SJCRH30 (cell line): ENCODE measurements at regions not wholly inside any gene's neighbourhood (a gene's known extent, or its start where the extent isn't known, plus 50 kb on each side); places are given as distances from the start of the nearest gene placed in this dataset.

Experiments
- DNase-seq, 2 experiments: peaks; one replicate each; pipeline ENCODE4 v3.0.0-alpha.2; 2015 to 2020
- H3K27ac ChIP-seq: fragments of 250-450 bp; sonication (Bioruptor Pico); 2 replicates; pipeline ENCODE4 v1.5.1; 2020; ENCODE audit warnings: mild to moderate bottlenecking, moderate library complexity
- H3K27me3 ChIP-seq: fragments of 250-450 bp; sonication (Bioruptor Pico); 2 replicates; pipeline ENCODE4 v1.5.1; 2020; ENCODE audit warnings: mild to moderate bottlenecking, moderate library complexity
- H3K36me3 ChIP-seq: fragments of 250-450 bp; sonication (Bioruptor Pico); 2 replicates; pipeline ENCODE4 v1.5.1; 2020; ENCODE audit warnings: mild to moderate bottlenecking, moderate library complexity
- H3K4me1 ChIP-seq: fragments of 250-450 bp; sonication (Bioruptor Pico); 2 replicates; pipeline ENCODE4 v1.5.1; 2020; ENCODE audit warnings: mild to moderate bottlenecking, moderate library complexity
- H3K4me3 ChIP-seq: fragments of 250-450 bp; sonication (Bioruptor Pico); 2 replicates; pipeline ENCODE4 v1.5.1; 2020; ENCODE audit warnings: mild to moderate bottlenecking, moderate library complexity
- H3K9me3 ChIP-seq: fragments of 250-450 bp; sonication (Bioruptor Pico); replicated peaks from 2 replicates; pipeline ENCODE4 v1.5.1; 2020; ENCODE audit warnings: mild to moderate bottlenecking, moderate library complexity

DNA sequence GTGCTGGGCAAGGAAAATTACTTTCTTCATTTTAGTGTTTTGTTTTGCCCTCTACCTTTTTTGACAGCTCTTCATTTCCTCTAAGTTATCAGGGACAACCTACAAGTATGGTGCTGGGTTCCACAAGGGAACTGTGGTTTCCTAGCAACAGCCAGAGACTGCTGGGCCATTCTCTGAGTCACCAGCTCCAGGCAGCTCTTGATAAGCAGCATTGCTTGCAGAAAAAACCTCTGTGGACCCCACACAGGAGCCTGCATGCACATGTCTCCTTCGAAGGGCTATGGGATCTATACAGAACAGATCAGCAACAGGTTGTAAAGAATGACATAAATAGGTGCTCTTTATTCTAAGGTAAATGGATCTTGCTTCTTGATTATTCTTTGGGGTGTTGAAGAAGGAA, 81.0 kb upstream of the CCDC196 start:
- no peak overlapping the region for H3K4me3 ChIP-seq
- no peak for DNase-seq
- no peaks in the 10 kb centered on the region for H3K4me1 ChIP-seq
- no peaks in the 10 kb centered on the region for H3K27me3 ChIP-seq
- no peaks in the 10 kb centered on the region for H3K9me3 ChIP-seq
- H3K36me3 ChIP-seq: no peaks in the 10 kb centered on the region
- no peak overlapping the region for H3K27ac ChIP-seq

DNA sequence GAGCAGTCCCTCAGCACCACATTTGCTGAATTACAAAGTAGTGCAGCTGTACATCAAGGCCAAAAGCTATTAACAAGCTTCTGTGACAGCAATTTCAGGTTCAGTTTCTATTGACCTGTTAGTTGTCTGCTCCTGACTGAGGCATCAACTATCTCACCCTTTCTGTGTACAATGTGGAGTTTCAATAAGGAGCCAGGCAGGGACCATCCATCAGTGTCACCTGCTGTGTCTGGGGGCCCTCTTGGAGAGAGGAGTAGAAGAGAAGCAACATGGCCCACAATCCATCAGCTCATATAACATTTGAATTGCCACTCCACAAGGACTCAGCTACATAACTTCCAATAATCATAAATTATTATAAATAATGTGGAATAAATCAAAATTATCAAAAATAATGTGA, 72.3 kb upstream of the CCDC196 start:
- no peak overlapping the region for H3K4me3 ChIP-seq
- DNase-seq: no peak

DNA sequence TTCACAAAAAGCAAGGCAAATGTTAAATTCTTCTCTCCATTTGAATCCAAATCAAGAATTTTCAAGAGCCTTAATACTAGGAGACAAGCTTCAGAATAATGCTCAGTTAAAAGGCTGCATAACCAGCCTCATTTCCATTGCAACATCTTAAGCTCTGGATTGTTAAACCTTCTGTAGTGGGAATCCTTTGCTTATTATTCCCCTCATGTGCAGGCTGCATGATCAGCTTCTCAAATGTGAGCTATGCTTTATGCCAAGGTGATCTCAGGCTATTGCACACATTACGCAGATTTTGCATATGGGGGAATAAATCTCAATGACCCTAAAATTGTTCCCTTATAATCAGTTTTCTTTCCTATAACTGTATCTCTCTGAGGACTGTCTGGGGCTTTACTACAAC, 71.7 kb upstream of the CCDC196 start:
- Histone ChIP-seq H3K9me3 (no peaks in the 10 kb centered on the region), H3K36me3 (no peaks in the 10 kb centered on the region), H3K4me1 (no peaks in the 10 kb centered on the region), H3K27me3 (no peaks in the 10 kb centered on the region), H3K4me3 (no peak overlapping the region), H3K27ac (no peak overlapping the region)
- no peak for DNase-seq

More for the DNA sequence above, 72.3 kb upstream of the CCDC196 start:
- Histone ChIP-seq H3K9me3 (no peaks in the 10 kb centered on the region), H3K4me1 (no peaks in the 10 kb centered on the region), H3K27ac (no peak overlapping the region), H3K27me3 (no peaks in the 10 kb centered on the region), H3K36me3 (no peaks in the 10 kb centered on the region)

DNA sequence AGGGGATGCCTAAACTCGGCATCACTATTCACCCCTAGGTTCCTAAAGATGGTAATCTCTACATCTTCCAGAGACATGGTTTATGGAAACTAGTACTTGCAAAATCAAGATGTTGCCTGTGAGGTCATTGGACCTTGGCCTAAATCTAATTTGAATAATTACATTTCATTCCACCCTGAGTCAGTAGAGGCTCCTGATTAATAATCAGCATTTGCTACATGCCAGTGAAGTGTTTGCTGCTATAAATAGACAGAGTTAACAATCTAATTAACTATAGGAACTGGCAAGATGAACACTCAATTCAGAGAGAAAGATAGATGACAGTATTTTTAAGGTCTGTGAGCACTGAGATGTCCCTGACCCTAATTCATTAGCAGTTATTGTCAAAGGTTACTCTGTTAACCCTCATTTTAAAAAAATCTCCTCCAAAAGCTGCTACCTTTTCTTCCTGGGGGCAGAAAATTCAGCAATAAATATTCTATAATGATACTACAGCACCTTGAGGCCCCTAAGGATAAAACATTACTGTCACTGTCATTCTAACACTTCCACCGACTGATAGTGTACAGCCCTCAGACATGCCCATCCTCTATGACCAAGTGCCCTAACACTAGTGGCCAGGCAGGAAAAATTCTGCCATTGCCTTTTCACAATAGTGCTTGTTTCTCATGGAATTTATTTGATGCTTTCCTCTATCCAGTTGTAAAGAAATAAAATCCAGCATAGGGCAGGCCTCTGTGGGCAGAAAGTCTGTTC, 65.7 kb upstream of the CCDC196 start:
- H3K4me3 ChIP-seq: no peak overlapping the region
- no peaks in the 10 kb centered on the region for H3K9me3 ChIP-seq
- H3K4me1 ChIP-seq: no peaks in the 10 kb centered on the region
- H3K27me3 ChIP-seq: no peaks in the 10 kb centered on the region
- no peak for DNase-seq
- H3K27ac ChIP-seq: no peak overlapping the region
- H3K36me3 ChIP-seq: no peaks in the 10 kb centered on the region

DNA sequence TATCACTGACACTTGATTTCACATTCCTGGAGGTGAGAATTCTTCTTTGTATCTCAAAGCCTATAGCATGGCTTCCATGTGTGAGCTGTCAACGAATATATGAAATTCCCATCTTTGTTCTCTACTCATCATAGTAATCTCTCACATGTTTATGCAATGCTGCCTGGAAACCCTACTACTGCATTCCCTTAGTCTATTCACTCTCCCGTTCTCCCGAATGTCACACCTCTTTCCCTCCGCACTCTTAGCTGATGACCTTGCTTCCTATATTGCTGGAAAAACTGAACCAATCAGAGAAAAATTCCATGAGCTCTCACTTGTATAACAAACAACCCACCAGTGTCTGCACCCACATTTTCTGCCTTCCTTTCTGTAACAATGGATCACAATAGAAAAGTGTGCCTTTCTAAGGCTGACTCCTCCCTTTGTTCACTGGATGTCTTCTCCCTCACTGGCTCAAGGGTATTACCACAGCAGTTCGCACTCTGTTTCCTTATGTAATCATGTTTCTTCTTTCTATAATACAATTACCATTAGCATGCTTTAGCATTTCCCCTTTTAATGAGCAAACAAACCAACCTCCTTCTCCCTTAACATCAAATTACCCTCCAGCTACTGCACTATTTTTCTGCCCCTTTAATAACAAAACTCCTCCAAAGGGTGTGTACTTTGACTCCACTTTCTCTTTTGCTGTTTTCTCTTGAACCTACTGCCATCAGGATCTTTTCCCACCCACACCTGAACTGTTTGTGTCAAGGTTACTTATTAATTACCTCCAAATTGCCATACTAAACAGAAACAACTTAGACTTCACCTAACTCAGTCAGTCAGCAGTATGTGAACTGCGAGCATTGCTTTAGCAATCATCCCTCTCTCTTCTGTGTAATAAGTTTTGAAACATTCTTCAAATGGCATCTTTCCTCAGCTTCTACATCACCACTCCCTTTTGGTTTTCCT, 63.9 kb upstream of the CCDC196 start:
- no peak overlapping the region for H3K4me3 ChIP-seq
- H3K4me1 ChIP-seq: no peaks in the 10 kb centered on the region
- no peaks in the 10 kb centered on the region for H3K9me3 ChIP-seq
- DNase-seq: no peak
- H3K36me3 ChIP-seq: no peaks in the 10 kb centered on the region
- no peaks in the 10 kb centered on the region for H3K27me3 ChIP-seq
- no peak overlapping the region for H3K27ac ChIP-seq

DNA sequence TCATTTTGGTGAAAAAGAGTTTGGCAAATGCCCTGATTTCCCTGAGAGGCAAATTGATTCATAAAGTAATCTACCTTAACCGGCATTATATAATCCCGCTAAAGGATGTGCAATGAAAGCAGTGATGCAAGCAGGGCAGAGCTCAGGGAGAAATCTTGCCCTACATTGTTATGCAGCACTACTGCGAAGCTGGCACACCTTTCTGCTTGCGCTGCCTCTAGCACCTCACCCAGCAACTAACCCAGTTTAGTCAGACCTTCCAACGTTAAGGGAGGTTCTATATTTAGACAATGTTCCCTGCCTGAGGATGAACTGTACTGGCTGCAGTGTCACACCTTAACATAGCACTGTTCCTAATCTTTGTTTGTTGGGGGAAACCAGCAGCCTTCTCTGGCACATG, 60.8 kb upstream of the CCDC196 start:
- no peaks in the 10 kb centered on the region for H3K4me1 ChIP-seq
- DNase-seq: no peak
- H3K27ac ChIP-seq: no peak overlapping the region

DNA sequence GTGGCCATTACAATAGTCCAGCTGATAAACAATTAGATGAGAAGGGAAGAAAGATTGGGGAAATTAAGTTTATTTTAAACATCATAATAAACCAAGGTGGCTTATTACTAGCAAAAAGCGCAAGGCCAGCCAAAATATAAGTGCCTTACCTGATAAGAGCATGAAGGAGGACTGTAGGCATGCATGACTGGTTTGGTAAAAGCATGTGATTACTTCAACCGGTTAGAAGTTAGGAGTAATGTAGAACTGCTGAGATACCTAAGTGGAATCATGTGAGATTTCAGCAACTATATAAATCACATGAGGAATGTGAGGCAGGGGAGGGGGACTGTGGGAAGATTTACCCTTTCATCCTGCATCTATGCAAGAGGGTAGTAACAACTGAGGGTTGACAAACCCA, 59.7 kb upstream of the CCDC196 start:
- no peak overlapping the region for H3K4me3 ChIP-seq
- H3K9me3 ChIP-seq: no peaks in the 10 kb centered on the region
- H3K27me3 ChIP-seq: no peaks in the 10 kb centered on the region
- H3K27ac ChIP-seq: no peak overlapping the region
- no peaks in the 10 kb centered on the region for H3K4me1 ChIP-seq
- DNase-seq: no peak
- H3K36me3 ChIP-seq: no peaks in the 10 kb centered on the region

More for the DNA sequence above, 60.8 kb upstream of the CCDC196 start:
- H3K4me3 ChIP-seq: no peak overlapping the region
- no peaks in the 10 kb centered on the region for H3K9me3 ChIP-seq
- H3K36me3 ChIP-seq: no peaks in the 10 kb centered on the region
- no peaks in the 10 kb centered on the region for H3K27me3 ChIP-seq

GRCh38 chr14:66432334-66432733, 53.8 kb upstream of the CCDC196 start:
- Histone ChIP-seq H3K4me1 (no peaks in the 10 kb centered on the region), H3K9me3 (no peaks in the 10 kb centered on the region), H3K27ac (no peak overlapping the region), H3K27me3 (no peaks in the 10 kb centered on the region), H3K36me3 (no peaks in the 10 kb centered on the region), H3K4me3 (no peak overlapping the region)
- DNase-seq: no peak

- DNase-seq: no peak
- Histone ChIP-seq H3K27me3 (no peaks in the 10 kb centered on the region), H3K4me3 (no peak overlapping the region), H3K27ac (no peak overlapping the region), H3K4me1 (no peaks in the 10 kb centered on the region), H3K9me3 (no peaks in the 10 kb centered on the region), H3K36me3 (no peaks in the 10 kb centered on the region)
Measured at GRCh38 chr14:66434464-66434863, 51.7 kb upstream of the CCDC196 start.

GRCh38 chr14:66435683-66436082, 50.5 kb upstream of the CCDC196 start:
- Histone ChIP-seq H3K27me3 (no peaks in the 10 kb centered on the region), H3K36me3 (no peaks in the 10 kb centered on the region), H3K27ac (no peak overlapping the region), H3K4me3 (no peak overlapping the region), H3K4me1 (no peaks in the 10 kb centered on the region), H3K9me3 (no peaks in the 10 kb centered on the region)
- DNase-seq: no peak
